ENCODE measurements at regions not wholly inside any gene's neighbourhood (a gene's known extent, or its start where the extent isn't known, plus 50 kb on each side); places are given as distances from the start of the nearest gene placed in this dataset.

DNA sequence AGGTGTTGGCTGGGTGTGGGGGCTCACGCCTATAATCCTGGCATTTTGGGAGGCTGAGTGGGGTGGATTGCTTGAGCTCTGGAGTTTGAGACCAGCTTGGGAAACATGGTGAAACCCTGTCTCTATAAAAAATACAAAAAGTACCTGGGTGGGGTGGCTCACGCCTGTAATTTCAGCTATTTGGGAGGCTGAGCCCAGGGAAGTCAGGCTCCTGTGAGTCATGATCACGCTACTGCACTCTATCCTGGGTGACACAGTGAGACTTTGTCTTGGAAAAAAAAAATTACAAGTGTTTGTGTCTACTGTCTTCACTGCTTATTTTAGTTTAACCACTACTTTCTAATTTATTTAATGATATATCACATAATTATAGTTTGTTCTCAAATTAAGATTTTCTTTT is 62.7 kb upstream of the DOCK10 start:
- no peak overlapping the region for H3K9ac ChIP-seq (ENCODE audit: low read length)
- H4K20me1 ChIP-seq (ENCODE audit: insufficient read depth, low read length) = no peaks in the 10 kb centered on the region
- TF ChIP-seq, protein P1, sequence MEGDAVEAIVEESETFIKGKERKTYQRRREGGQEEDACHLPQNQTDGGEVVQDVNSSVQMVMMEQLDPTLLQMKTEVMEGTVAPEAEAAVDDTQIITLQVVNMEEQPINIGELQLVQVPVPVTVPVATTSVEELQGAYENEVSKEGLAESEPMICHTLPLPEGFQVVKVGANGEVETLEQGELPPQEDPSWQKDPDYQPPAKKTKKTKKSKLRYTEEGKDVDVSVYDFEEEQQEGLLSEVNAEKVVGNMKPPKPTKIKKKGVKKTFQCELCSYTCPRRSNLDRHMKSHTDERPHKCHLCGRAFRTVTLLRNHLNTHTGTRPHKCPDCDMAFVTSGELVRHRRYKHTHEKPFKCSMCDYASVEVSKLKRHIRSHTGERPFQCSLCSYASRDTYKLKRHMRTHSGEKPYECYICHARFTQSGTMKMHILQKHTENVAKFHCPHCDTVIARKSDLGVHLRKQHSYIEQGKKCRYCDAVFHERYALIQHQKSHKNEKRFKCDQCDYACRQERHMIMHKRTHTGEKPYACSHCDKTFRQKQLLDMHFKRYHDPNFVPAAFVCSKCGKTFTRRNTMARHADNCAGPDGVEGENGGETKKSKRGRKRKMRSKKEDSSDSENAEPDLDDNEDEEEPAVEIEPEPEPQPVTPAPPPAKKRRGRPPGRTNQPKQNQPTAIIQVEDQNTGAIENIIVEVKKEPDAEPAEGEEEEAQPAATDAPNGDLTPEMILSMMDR (IDR thresholded peaks at IDR 0.05; ENCODE audit: low read length) = no peak
- TF ChIP-seq EZH2phosphoT487 (IDR thresholded peaks at IDR 0.05; ENCODE audit: low read length) (no peak), EZH2 (optimal IDR thresholded peaks at IDR 0.05; ENCODE audit: low read depth, low read length) (no peak)
- H3K27ac ChIP-seq (ENCODE audit: low read length) = no peak overlapping the region
- no peak overlapping the region for H2AFZ ChIP-seq (ENCODE audit: low read length)
- H3K4me2 ChIP-seq (ENCODE audit: low read depth, low read length) = no peak overlapping the region
- no peaks in the 10 kb centered on the region for H3K36me3 ChIP-seq (replicated peaks; ENCODE audit: insufficient read depth, low read length)
- no peak overlapping the region for H3K4me3 ChIP-seq (ENCODE audit: low read length)
- H3K9me2 ChIP-seq (replicated peaks; ENCODE audit: insufficient read depth, low read length) = no peaks in the 10 kb centered on the region
- H3K79me2 ChIP-seq (ENCODE audit: low read length) = no peaks in the 10 kb centered on the region
- H3F3A ChIP-seq (ENCODE audit: insufficient read depth, low read length) = no peaks in the 10 kb centered on the region
- H3K9me3 ChIP-seq (replicated peaks; ENCODE audit: insufficient read depth, low read length) = no peaks in the 10 kb centered on the region
- no peaks in the 10 kb centered on the region for H3K4me1 ChIP-seq (ENCODE audit: low read length)
- no peak for DNase-seq
- no peaks in the 10 kb centered on the region for H3K27me3 ChIP-seq (replicated peaks; ENCODE audit: insufficient read depth, low read length)

DNA sequence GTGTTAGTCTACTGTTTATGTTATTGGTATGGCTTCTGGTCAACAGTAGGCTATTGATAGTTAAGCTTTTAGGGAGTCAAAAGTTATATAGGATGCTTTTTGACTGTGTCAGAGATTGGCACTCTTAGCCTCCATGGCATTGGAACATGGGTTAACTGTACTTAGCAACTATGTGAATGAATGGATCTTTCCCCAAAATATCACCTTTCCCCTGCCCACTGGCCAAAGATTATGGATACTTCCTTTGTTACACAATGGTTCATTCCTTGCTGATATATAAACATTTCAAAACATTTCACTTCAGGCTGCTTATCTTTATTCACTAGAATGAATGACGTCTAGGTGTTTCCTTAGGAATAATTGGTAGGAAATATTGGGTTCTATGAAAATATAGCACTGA is 62.1 kb upstream of the DOCK10 start:
- TF ChIP-seq EZH2phosphoT487 (IDR thresholded peaks at IDR 0.05; ENCODE audit: low read length) (no peak), EZH2 (optimal IDR thresholded peaks at IDR 0.05; ENCODE audit: low read depth, low read length) (no peak)
- TF ChIP-seq, protein P1 (IDR thresholded peaks at IDR 0.05; ENCODE audit: low read length) = no peak
- Histone ChIP-seq H3K9me2 (replicated peaks; ENCODE audit: insufficient read depth, low read length) (no peaks in the 10 kb centered on the region), H3K9me3 (replicated peaks; ENCODE audit: insufficient read depth, low read length) (no peaks in the 10 kb centered on the region), H3K27ac (ENCODE audit: low read length) (no peak overlapping the region), H2AFZ (ENCODE audit: low read length) (no peak overlapping the region), H3K9ac (ENCODE audit: low read length) (no peak overlapping the region), H3K4me2 (ENCODE audit: low read depth, low read length) (no peak overlapping the region), H3K4me3 (ENCODE audit: low read length) (no peak overlapping the region), H3K36me3 (replicated peaks; ENCODE audit: insufficient read depth, low read length) (no peaks in the 10 kb centered on the region), H3K27me3 (replicated peaks; ENCODE audit: insufficient read depth, low read length) (no peaks in the 10 kb centered on the region), H4K20me1 (ENCODE audit: insufficient read depth, low read length) (no peaks in the 10 kb centered on the region), H3K4me1 (ENCODE audit: low read length) (no peaks in the 10 kb centered on the region), H3K79me2 (ENCODE audit: low read length) (no peaks in the 10 kb centered on the region), H3F3A (ENCODE audit: insufficient read depth, low read length) (no peaks in the 10 kb centered on the region)
- DNase-seq = no peak

DNA sequence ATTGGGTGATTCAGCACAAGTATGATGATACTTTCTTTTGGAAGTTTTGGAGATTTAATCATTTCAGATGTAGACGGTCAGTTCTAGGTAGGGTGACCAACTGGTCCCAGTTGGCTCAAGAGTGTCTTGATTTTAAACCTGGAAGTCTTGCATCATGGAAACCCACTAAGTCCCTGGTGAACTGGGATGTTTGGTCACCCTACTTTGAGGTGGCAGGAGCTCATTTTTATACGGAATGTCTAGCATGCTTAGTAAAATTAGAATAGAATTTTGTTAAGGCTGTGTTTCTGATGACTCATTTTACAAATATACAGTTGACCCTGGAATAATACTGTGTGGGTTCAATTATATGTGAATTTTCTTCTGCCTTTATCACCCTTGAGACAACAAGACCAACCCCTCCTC is 61.5 kb upstream of the DOCK10 start:
- Histone ChIP-seq H4K20me1 (ENCODE audit: insufficient read depth, low read length) (no peaks in the 10 kb centered on the region), H3K4me1 (ENCODE audit: low read length) (no peaks in the 10 kb centered on the region), H3K36me3 (replicated peaks; ENCODE audit: insufficient read depth, low read length) (no peaks in the 10 kb centered on the region), H3K27me3 (replicated peaks; ENCODE audit: insufficient read depth, low read length) (no peaks in the 10 kb centered on the region), H3K79me2 (ENCODE audit: low read length) (no peaks in the 10 kb centered on the region), H3K9me3 (replicated peaks; ENCODE audit: insufficient read depth, low read length) (no peaks in the 10 kb centered on the region), H3K4me2 (ENCODE audit: low read depth, low read length) (no peak overlapping the region), H3K4me3 (ENCODE audit: low read length) (no peak overlapping the region), H3K9me2 (replicated peaks; ENCODE audit: insufficient read depth, low read length) (no peaks in the 10 kb centered on the region), H3K27ac (ENCODE audit: low read length) (no peak overlapping the region), H3K9ac (ENCODE audit: low read length) (no peak overlapping the region), H3F3A (ENCODE audit: insufficient read depth, low read length) (no peaks in the 10 kb centered on the region), H2AFZ (ENCODE audit: low read length) (no peak overlapping the region)
- TF ChIP-seq EZH2 (optimal IDR thresholded peaks at IDR 0.05; ENCODE audit: low read depth, low read length) (no peak), EZH2phosphoT487 (IDR thresholded peaks at IDR 0.05; ENCODE audit: low read length) (no peak)
- TF ChIP-seq, protein P1 (IDR thresholded peaks at IDR 0.05; ENCODE audit: low read length) = no peak
- DNase-seq = no peak

All from MM.1S (cell line).